ENCODE measurements at regions not wholly inside any gene's neighbourhood (a gene's known extent, or its start where the extent isn't known, plus 50 kb on each side); places are given as distances from the start of the nearest gene placed in this dataset.

- H3K36me3 ChIP-seq, result no peaks in the 10 kb centered on the region
- H3K79me2 ChIP-seq (ENCODE audit: low read depth), result no peaks in the 10 kb centered on the region
- no peaks in the 10 kb centered on the region for H3F3A ChIP-seq (ENCODE audit: low read depth)
- TF ChIP-seq EZH2phosphoT487 (IDR thresholded peaks at IDR 0.05) (no peak), EZH2 (IDR thresholded peaks at IDR 0.05) (no peak), CTCF (IDR thresholded peaks at IDR 0.05) (no peak)
- H3K4me3 ChIP-seq, result no peak overlapping the region
- no peak for DNase-seq (ENCODE audit: low spot score)
- Mint-ChIP-seq H3K27me3 (ENCODE audit: insufficient read depth, low read depth) (no peaks in the 10 kb centered on the region), H3K4me1 (no peaks in the 10 kb centered on the region), H3K9me3 (peaks cover 22% of the 10 kb centered on the region), H3K27ac (no peak overlapping the region), H3K36me3 (peaks cover 11% of the 10 kb centered on the region), H3K4me3 (no peak overlapping the region)
- no peaks in the 10 kb centered on the region for H3K9me3 ChIP-seq (ENCODE audit: low read depth)
- peaks cover 19% of the 10 kb centered on the region for H3K4me1 ChIP-seq
- no peak overlapping the region for H2AFZ ChIP-seq (replicated peaks)
- H3K27ac ChIP-seq, result no peak overlapping the region
- H3K27me3 ChIP-seq, result no peaks in the 10 kb centered on the region
- H3K9ac ChIP-seq, result no peak overlapping the region
- H3K4me2 ChIP-seq, result no peak overlapping the region
- no peaks in the 10 kb centered on the region for H4K20me1 ChIP-seq (ENCODE audit: low read depth)
Observed at GRCh38 chr21:15306271-15306670, 241.5 kb upstream of the NRIP1 start.

- Histone ChIP-seq H3K4me3 (no peak overlapping the region), H3K4me1 (peaks cover 13% of the 10 kb centered on the region), H3F3A (ENCODE audit: low read depth) (no peaks in the 10 kb centered on the region), H3K79me2 (ENCODE audit: low read depth) (no peaks in the 10 kb centered on the region), H3K27me3 (no peaks in the 10 kb centered on the region), H3K27ac (no peak overlapping the region), H3K4me2 (no peak overlapping the region), H3K36me3 (no peaks in the 10 kb centered on the region), H2AFZ (replicated peaks) (peak overlapping the region; percentile 7), H3K9ac (no peak overlapping the region), H3K9me3 (ENCODE audit: low read depth) (no peaks in the 10 kb centered on the region), H4K20me1 (ENCODE audit: low read depth) (no peaks in the 10 kb centered on the region)
- no peak for DNase-seq (ENCODE audit: low spot score)
- Mint-ChIP-seq H3K4me1 (no peaks in the 10 kb centered on the region), H3K4me3 (no peak overlapping the region), H3K36me3 (peaks cover 3% of the 10 kb centered on the region), H3K27ac (no peak overlapping the region), H3K27me3 (ENCODE audit: insufficient read depth, low read depth) (peaks cover 2% of the 10 kb centered on the region), H3K9me3 (peaks cover 12% of the 10 kb centered on the region)
- TF ChIP-seq CTCF (IDR thresholded peaks at IDR 0.05) (no peak), EZH2phosphoT487 (IDR thresholded peaks at IDR 0.05) (no peak), EZH2 (IDR thresholded peaks at IDR 0.05) (no peak)
Observed at GRCh38 chr21:15308333-15308732, 243.5 kb upstream of the NRIP1 start.

- peaks cover 3% of the 10 kb centered on the region for H3K36me3 Mint-ChIP-seq
- Histone ChIP-seq H3F3A (ENCODE audit: low read depth) (no peaks in the 10 kb centered on the region), H3K9ac (no peak overlapping the region), H3K36me3 (no peaks in the 10 kb centered on the region), H3K79me2 (ENCODE audit: low read depth) (no peaks in the 10 kb centered on the region), H2AFZ (replicated peaks) (peak overlapping the region; percentile 32), H3K9me3 (ENCODE audit: low read depth) (no peaks in the 10 kb centered on the region), H3K27ac (no peak overlapping the region), H3K4me1 (peaks cover 8% of the 10 kb centered on the region), H3K27me3 (no peaks in the 10 kb centered on the region), H3K4me3 (no peak overlapping the region), H3K4me2 (no peak overlapping the region), H4K20me1 (ENCODE audit: low read depth) (no peaks in the 10 kb centered on the region)
- H3K4me1 Mint-ChIP-seq, result no peaks in the 10 kb centered on the region
- H3K4me3 Mint-ChIP-seq, result no peak overlapping the region
- H3K27ac Mint-ChIP-seq, result no peak overlapping the region
- no peak for TF ChIP-seq CTCF (IDR thresholded peaks at IDR 0.05)
- no peak for TF ChIP-seq EZH2phosphoT487 (IDR thresholded peaks at IDR 0.05)
- TF ChIP-seq EZH2 (IDR thresholded peaks at IDR 0.05), result no peak
- H3K27me3 Mint-ChIP-seq (ENCODE audit: insufficient read depth, low read depth), result peaks cover 2% of the 10 kb centered on the region
- no peak for DNase-seq (ENCODE audit: low spot score)
- H3K9me3 Mint-ChIP-seq, result peaks cover 17% of the 10 kb centered on the region
Observed at GRCh38 chr21:15309022-15309590, 244.3 kb upstream of the NRIP1 start.

Measured in neural progenitor cell (in vitro differentiated cells).